ENCODE measurements at regions not wholly inside any gene's neighbourhood (a gene's known extent, or its start where the extent isn't known, plus 50 kb on each side); places are given as distances from the start of the nearest gene placed in this dataset.

GRCh38 chr9:100774326-100774725 lies 196.4 kb downstream of the CAVIN4 start:
- TF ChIP-seq CTCF (IDR thresholded peaks at IDR 0.05) (no peak), POLR2A (IDR thresholded peaks at IDR 0.05; ENCODE audit: low read depth) (no peak), POLR2AphosphoS5 (IDR thresholded peaks at IDR 0.05) (no peak)

Measured in esophagus muscularis mucosa (tissue), 3 donors.